Embryonic facial prominence (tissue), 1 donor: ENCODE measurements at regions not wholly inside any gene's neighbourhood (a gene's known extent, or its start where the extent isn't known, plus 50 kb on each side); places are given as distances from the start of the nearest gene placed in this dataset.
"Not testable (repeated sequence)": the region's sequence is repeated elsewhere in the genome, so short reads cannot be mapped to it uniquely, and the experiment has no call there.

ENCODE experiments used
- DNase-seq: peaks from one replicate; pipeline ENCODE4 v3.0.0-alpha.2; 2016; ENCODE audit errors: extremely low spot score

DNA sequence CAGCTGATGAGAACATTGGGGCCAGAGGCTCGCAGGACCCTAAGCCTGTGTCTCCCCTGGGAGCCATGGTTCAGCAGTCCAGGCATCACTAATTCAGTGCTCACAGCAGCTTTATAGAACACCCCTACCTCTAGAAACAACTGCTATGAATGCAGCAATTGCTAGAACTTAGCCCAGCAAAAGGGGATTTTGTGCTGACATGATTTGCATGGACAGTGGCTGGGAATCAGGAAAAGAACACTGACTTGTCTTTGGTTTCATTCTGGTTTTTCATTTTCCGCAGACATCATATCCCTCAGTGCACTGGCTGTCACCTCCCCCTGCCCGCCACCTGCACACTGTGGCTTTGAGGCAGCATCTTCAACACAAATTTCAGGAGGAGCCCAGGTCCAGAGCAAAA is 3964.9 kb upstream of the TPTE start:
- not testable (repeated sequence) for DNase-seq

DNA sequence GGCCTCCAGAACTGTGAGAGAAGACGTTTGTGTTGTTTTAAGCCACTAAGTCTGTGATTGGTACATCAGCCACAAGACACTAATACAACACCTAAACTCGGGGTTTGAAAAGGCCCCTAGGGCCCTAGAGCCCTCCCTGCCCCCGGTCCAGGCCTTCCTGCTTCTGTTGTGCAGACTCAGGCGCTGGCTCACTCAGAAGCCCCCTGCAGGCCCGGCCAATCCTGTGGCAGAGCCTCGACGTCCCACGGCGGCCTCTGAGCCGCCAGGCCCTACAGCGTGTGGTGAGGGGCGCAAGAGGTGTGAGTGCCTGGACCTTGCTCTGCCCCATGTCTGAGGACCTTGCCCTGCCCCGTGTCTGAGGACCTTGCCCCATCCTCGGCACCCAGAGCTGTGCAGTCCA is 3964.0 kb upstream of the TPTE start:
- DNase-seq: not testable (repeated sequence)

DNA sequence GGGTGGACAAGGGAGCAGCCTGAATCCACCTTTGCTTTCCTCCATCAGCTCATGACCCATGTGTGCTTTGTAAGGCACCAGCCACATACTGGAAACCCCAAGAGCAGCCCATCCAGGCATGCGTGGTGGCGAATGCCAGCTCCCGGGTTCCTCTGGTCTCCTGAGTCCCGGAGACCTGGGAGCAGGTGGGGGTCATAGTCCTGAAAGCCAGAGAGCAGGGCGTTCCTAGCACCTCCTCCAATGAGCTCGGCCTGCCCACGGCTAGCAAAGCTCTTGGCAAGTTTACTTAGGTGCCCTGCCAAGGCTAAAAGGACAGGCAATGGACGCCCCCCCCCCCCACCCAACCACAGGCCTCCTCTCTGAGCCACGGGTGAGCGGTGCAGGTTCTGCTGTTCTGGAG is 3960.2 kb upstream of the TPTE start:
- DNase-seq: not testable (repeated sequence)

DNA sequence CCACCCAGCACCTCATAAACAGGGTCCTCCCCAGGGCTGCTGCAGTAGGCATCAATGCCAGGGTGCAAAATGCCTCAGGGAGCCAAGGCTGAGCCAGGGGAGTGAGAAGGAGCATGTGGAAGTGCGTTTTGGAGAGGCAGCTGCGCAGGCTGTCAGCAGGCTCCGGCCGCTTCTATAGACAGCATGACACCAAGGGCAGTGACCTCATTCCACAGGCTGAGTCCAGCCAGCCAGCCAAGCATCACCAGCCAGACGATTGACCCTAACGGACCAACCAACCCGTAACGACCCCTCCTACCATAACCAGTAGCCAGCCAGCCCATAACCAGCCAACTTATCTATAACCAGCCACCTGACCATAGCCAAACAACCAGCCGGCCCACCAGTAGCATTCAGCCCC is 3959.8 kb upstream of the TPTE start:
- DNase-seq: not testable (repeated sequence)

DNA sequence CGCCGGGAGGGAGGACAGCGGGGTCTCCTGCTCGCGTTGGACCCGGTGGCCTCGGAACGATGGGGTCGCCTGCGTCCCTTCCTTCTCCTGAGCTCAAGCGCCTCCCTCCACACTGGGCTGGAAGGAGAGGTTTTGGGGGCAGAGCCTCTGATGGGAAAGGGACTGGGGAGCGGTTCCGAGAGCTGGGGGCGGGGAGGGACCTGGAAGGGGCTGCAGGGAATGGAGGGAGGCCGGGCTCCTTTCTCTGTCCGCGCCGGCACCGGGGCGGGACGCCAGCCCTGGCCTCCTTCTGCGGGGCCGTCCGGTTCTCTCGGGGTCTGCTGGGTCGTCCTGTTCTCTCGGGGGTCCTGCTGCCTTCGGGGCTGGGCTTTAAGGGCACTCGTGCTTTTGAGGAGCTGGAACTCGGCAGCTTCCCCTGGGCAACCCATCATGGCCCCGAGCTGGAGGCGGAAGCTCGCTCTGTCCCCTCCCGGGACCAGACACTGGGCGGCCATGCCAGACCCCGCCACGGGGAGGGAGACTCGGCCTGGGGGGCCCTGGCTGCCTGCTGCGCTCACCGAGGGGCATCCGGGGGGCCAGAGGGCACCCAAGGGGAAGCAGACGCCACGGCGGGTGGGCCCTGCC is 3956.7 kb upstream of the TPTE start:
- DNase-seq: not testable (repeated sequence)

DNA sequence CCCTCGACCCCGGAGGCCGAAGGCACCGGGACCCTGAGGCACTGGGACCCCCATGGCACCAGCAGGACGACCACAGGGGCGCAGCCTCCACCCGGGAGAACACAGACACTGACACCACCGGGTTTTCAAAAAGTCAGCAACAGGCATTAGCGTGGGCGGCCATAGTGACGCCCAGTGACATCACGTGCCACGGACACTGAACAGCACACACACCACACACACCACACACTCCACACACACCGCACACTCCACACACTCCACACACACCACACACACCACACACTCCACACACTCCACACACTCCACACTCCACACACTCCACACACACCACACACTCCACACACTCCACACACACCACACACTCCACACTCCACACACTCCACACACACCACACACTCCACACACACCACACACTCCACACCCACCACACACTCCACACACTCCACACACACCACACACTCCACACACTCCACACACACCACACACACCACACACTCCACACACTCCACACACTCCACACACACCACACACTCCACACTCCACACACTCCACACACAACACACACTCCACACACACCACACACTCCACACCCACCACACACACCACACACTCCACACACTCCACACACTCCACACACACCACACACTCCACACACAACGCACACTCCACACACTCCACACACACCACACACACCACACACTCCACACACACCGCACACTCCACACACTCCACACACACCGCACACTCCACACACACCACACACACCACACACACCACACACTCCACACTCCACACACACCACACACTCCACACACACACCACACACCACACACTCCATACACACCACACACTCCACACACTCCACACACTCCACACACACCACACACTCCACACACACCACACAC is 3955.9 kb upstream of the TPTE start:
- DNase-seq: not testable (repeated sequence)

DNA sequence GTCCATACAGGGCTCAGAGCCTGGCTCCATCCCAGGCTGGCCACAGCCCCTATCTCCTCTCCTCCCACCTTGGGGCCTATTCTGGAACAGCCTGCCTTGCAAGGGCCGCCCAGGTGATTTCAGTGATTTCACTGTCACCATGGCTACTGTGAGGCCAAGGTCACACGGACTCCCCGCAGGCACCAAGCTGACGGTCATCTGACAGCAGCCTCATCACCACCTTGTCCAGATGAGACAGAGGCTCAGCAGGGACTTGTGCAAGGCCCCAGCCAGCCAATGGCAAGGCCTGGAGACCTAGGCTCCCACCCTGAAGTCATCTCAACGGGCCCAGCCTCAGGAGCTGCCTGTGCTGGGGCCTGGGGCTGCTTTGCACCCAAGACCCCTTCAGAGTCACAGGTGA is 3953.8 kb upstream of the TPTE start:
- DNase-seq: not testable (repeated sequence)

DNA sequence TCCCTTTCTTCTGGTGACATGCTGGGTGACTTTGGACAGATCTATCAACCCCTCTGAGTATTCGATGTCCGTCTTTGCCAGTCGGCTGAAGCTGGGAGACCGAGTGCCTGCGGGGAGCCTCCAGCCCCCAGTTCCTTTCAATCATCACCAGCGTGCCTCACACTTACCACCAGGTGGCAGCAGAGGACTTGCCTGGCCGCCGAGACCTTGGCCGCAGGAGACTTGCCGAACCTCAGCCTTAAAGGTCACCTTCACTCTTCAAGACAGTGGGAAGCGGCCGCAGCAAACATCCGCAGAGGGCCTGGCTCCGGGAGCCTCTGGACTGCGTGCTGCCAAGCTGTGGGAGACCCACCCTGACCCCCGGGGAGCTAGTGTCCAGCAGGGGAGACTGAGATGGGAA is 3952.2 kb upstream of the TPTE start:
- not testable (repeated sequence) for DNase-seq

DNA sequence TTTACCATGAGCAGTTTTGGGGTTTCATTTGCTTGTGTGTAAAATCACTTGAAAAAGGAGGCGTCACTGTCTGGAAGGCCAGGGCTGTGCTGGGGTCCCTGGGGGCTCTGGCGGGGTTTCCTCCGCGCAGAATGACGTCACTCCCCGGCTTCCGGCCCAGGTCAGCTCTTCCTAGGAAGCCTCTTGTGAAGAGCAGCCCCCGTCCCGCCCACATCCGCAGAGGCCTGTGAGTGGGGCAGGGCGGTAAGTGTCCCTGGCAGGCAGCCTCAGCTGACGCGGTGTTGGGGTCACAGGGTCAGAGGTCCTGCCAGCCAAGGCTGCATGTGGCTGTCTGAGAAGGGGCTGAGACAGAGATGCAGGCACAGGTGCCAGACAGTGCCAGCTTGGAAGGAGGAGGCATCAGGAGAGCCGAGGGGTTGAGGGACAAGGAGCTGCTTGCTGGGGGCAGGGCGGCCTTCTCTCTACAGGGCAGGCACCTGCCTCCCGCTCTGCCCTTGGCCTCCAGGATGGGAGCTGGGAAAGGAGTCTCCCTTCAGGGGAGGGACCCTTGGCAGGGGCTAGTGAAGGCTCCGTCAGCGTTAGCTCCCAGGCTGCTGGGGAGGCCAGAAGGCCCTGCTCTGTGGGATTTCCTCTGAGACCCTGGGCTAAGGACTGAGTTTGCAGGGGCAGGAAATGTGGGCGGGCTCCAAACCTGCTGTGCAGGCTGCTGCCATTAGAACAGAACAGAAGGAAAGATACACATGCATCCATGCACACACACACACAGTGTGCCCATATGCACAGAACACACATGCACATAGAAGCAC is 3951.6 kb upstream of the TPTE start:
- not testable (repeated sequence) for DNase-seq

DNA sequence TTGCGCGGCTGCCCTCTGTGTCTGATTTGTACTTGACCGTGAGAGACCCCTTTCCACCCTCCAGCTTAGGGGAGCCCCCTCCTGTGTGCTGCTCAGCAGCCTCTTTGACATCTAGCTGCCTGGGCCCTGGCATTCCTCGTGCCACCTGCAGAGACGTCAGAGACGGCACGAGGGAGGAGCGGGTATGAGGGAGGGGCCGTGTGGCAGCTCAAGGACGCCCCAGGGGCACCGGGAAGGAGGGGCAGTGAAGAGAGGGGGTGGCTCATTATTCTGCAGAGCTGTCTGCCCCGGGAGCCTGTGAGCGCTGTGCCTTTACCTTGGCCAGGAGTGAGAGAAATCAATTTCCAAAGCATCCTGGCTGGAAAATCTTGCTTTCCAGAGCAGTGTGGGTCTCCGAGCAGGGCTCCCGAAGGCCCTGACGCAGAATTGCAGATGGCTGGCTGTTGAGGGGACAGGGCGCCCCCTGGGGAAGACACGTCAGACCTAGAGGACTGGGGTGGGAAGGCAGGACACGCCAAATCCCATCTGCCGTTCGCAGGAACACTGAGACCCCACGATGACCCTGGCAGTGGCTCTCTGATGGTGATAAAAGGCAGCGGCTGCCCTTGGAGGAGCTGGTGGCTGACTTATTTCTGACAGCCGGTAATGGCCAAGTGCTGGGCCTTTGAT is 3950.5 kb upstream of the TPTE start:
- DNase-seq: not testable (repeated sequence)

DNA sequence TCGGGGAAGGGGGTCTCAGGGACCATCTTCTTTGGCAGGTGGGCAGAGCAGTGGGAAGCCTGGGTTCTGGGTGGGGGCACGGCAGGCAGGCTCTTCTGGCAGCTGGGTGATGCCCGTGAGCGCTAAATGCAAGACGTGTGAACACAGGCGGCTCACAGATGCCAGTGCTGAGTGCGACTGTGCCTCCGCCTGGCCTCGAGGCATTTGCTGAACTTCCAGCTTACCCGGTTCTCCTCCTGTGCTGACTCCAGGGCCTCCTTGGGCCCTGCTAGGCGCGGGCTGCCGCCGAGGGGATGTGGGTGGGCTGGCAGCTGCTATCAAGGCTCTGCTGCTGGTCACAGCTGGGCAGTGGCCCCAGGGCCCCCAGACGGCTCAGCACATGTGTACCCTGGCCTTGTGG is 3947.8 kb upstream of the TPTE start:
- DNase-seq: not testable (repeated sequence)

DNA sequence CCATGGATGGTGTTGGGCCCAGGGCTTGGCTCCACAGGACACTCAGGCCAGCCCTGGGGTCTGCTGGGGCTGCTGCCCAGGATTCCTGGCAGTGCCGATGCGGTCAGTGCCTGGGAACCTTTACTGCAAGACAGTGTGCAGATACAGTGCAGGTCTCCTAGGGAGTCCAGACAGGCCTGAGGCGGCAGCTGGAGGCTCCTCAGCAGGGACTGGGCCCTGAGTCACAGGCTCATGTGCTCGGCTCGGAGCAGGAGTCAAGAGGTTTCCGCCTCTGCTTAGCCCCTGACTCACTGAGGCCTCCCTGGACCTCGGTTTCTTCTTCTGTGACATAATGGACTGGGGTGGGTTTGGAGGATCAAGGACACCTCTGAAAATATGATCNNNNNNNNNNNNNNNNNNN is 3941.6 kb upstream of the TPTE start:
- not testable (repeated sequence) for DNase-seq
